Effector memory CD4-positive, alpha-beta T cell (primary cell): ENCODE measurements at regions not wholly inside any gene's neighbourhood (a gene's known extent, or its start where the extent isn't known, plus 50 kb on each side); places are given as distances from the start of the nearest gene placed in this dataset.

ENCODE experiments used
- DNase-seq, 3 donors: peaks; one replicate each; pipeline ENCODE4 v3.0.0-alpha.2; 2020
- H3K27ac ChIP-seq: 2 replicates; pipeline ENCODE4 v1.7.0; 2013; ENCODE audit warnings: mild to moderate bottlenecking, low read length, moderate library complexity; ENCODE audit not compliant: insufficient read depth, poor library complexity, severe bottlenecking
- H3K27me3 ChIP-seq: replicated peaks from 2 replicates; pipeline ENCODE4 v1.7.0; 2013; ENCODE audit warnings: mild to moderate bottlenecking, low read length; ENCODE audit not compliant: insufficient read depth, control insufficient read depth, poor library complexity, severe bottlenecking
- H3K36me3 ChIP-seq: 2 replicates; pipeline ENCODE4 v1.7.0; 2013; ENCODE audit warnings: mild to moderate bottlenecking, low read length, moderate library complexity; ENCODE audit not compliant: control insufficient read depth, insufficient read depth
- H3K4me1 ChIP-seq: 2 replicates; pipeline ENCODE4 v1.7.0; 2013; ENCODE audit warnings: low read length, mild to moderate bottlenecking; ENCODE audit not compliant: control insufficient read depth, insufficient read depth, poor library complexity, severe bottlenecking
- H3K4me3 ChIP-seq: 2 replicates; pipeline ENCODE4 v1.7.0; 2013; ENCODE audit warnings: low read length, low read depth, mild to moderate bottlenecking; ENCODE audit not compliant: insufficient read depth, poor library complexity, severe bottlenecking
- H3K9me3 ChIP-seq: 2 replicates; pipeline ENCODE4 v1.7.0; 2013; ENCODE audit warnings: mild to moderate bottlenecking, low read length, moderate library complexity; ENCODE audit not compliant: control insufficient read depth

DNA sequence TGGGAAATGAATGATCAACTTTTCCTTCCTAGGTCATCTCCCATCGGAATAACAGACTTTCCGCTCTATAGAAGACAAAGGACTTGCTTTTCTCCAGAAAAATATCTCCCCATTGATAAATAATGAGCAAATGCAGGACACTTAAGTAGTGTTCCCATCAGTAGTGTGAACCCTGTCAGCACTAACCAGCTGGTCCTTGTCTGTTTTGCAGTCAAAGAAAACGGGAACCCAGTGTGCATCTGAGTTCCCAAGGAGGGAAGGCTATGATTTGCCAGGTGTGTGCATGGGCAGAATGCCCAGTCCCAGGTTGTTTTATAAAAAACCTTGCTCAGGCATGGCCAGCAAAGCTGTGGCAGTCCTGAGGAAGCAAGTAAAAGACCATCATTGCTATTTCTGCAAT lies 256.5 kb upstream of the HMGA2 start:
- H3K9me3 ChIP-seq: no peaks in the 10 kb centered on the region
- H3K4me1 ChIP-seq: no peaks in the 10 kb centered on the region
- H3K27ac ChIP-seq: no peak overlapping the region
- H3K36me3 ChIP-seq: no peaks in the 10 kb centered on the region
- no peak for DNase-seq
- no peak overlapping the region for H3K4me3 ChIP-seq
- no peaks in the 10 kb centered on the region for H3K27me3 ChIP-seq

DNA sequence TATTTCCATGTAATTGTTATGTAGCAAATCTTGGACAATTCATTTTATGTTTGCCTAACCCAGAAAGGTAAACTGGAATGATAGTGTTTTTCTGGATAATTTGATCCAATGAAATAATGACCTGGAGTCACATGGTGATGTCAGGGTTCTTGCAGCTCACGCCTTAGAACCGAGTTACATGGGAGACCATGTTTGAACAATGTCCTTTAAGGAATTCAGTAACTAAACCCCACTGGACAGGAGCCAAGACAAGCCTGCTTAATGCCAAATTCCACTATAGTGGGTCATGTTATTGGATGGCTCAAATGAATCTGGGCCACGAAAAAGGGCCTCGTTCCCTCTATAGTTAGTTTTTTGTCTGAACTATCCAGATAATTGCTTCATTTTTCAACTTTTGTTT lies 255.8 kb upstream of the HMGA2 start:
- no peaks in the 10 kb centered on the region for H3K36me3 ChIP-seq
- H3K4me3 ChIP-seq: no peak overlapping the region
- DNase-seq: no peak
- H3K27me3 ChIP-seq: no peaks in the 10 kb centered on the region
- no peaks in the 10 kb centered on the region for H3K4me1 ChIP-seq
- no peaks in the 10 kb centered on the region for H3K9me3 ChIP-seq
- no peak overlapping the region for H3K27ac ChIP-seq

DNA sequence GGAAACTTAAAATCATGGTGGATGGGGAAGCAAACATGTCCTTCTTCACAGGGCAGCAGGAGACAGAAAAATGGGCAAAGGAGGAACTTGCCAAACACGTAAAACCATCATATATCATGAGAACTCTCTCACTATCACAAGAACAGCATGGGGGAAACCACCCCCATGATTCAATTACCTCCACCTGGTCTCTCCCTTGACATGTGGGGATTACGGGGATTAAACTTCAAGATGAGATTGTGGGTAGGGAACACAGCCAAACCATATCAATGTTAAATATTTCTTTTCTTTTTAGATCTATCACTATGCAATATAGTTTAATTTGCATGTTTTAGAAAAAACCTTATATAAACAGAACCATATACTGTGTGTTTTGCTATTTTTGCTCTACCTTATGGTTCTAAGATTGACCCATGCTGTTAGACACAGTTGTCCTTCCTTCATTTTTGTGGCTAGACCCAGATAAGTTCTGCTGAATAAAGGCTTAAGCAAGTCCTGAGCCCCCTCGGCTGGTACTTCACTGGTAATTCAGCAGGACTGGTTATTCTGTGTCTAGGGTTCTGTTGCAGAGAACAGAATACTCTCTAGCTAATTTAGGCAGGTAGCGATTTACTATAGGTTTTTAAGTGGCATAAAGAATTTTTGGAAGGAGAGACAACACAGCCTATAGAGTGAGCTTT lies 253.7 kb upstream of the HMGA2 start:
- Histone ChIP-seq H3K4me3 (no peak overlapping the region), H3K27ac (no peak overlapping the region), H3K9me3 (no peaks in the 10 kb centered on the region), H3K4me1 (no peaks in the 10 kb centered on the region), H3K36me3 (no peaks in the 10 kb centered on the region), H3K27me3 (no peaks in the 10 kb centered on the region)
- no peak for DNase-seq

DNA sequence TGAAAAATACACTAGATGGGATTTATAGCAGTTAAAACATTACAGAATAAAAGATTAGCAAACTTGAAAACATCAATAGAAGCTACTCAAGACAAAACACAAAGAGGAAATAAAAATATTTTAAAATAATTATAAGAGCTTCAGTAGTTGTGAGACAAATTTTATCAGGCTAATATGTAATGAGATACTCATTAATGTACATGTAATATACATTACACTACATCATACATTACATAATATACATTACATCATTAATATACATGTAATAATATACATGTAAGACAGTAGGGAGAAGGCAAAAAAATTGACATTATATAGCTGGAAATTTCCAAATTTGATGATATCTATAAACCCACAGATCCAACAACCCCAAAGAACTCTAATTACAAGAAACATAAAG lies 249.4 kb upstream of the HMGA2 start:
- Histone ChIP-seq H3K36me3 (no peaks in the 10 kb centered on the region), H3K4me3 (no peak overlapping the region), H3K27ac (no peak overlapping the region), H3K4me1 (no peaks in the 10 kb centered on the region), H3K27me3 (no peaks in the 10 kb centered on the region), H3K9me3 (no peaks in the 10 kb centered on the region)
- no peak for DNase-seq

DNA sequence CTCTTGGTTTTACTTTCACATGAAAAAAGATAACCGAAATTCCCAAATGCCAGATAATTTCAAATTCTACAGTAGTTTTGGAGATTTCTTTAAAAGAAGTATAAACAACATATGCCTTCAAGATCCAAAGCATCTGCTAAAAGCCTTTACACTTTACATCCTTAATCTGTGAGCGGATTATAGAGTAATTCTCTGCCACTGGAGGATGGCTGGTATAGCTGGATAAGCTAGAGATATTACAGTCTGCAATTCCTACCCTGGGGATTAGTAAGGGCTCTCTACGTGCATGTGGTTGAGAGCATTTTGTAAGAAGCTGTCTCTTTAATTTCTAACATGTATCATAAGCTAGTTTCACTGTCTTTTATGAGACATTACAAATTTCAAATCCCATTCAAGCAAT lies 240.3 kb upstream of the HMGA2 start:
- Histone ChIP-seq H3K4me1 (no peaks in the 10 kb centered on the region), H3K27ac (no peak overlapping the region), H3K4me3 (no peak overlapping the region), H3K27me3 (no peaks in the 10 kb centered on the region), H3K36me3 (no peaks in the 10 kb centered on the region), H3K9me3 (no peaks in the 10 kb centered on the region)
- no peak for DNase-seq

DNA sequence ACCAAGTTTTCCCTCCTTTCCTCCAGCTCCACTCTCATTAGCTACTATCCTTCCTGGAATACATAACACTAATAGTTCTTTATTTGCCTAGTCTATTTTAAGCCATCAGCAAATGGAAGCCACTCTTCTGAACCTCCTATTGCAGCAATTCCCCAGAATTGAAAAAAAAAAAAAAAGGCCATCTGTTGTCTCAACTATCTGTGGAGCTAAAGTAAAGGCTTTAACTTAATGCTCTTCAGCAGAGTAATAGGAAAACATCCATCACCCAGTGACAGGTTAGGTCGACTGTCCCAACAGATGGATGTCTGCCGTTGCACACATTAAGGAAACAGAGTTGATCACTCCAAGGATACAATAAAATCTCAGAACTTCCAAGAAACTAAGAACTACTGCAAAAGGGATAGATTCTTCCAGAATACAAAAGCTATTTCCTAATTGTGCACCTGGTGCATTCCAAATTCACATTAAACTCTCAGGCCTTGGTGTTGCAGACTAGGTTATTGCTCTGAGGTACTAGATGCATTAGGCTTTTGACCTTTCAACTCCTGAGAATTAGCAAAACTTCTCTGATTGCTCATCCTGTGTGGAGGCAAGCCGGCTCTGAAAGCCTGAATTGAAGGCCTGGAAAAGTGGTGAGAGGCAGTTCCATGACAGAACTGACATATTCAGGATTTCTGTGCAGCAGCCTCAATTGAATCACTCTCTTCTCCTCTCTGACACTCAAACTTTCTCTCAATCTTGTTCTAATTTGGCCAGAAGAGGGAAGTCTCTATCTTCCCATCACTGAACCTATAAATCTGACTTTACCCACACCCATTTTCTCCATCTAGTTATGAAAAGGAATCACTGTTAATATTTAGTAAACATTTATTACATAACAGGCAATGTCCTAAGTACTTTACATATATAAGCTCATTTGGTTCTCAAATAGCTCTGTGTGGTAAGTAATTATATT lies 238.4 kb upstream of the HMGA2 start:
- H3K36me3 ChIP-seq: no peaks in the 10 kb centered on the region
- H3K9me3 ChIP-seq: no peaks in the 10 kb centered on the region
- no peaks in the 10 kb centered on the region for H3K4me1 ChIP-seq
- H3K4me3 ChIP-seq: no peak overlapping the region
- no peak for DNase-seq
- H3K27me3 ChIP-seq: no peaks in the 10 kb centered on the region
- no peak overlapping the region for H3K27ac ChIP-seq

DNA sequence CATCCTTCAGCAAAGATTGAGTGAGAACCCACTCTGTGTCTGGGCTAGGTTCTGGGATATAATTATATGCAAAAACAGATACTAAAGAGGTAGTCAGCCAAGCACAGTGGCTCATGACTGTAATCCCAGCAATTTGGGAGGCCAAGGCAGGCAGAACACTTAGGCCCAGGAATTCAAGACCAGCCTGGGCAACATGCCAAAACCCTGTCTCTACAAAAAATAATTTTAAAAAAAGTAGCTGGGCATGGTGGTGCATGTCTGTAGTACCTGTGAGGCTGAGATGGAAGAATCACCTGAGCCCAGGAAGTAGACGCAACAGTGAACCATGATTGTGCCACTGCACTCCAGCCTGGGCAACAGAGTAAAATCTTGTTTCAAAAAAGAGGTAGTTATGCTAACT lies 237.5 kb upstream of the HMGA2 start:
- H3K4me1 ChIP-seq: no peaks in the 10 kb centered on the region

DNA sequence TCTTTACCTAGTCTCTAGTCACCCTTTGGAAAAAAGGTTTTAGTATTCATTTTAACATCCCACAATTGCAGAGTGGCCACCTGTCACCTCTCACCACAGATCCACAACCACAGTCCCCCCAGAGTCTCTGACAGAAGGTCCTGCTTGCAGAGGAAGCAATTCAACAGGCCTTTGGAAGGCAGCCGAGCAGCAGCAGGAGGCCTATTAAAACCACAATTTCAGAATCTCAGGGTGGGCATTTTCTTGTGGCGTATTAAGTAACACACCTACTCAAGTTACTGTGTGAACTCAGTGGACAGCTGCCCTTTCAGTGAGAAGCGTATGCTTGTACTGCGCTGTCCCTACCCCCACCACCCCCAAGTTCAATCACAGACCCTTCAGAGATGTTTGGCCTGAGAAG lies 234.0 kb upstream of the HMGA2 start:
- Histone ChIP-seq H3K4me3 (no peak overlapping the region), H3K27me3 (no peaks in the 10 kb centered on the region), H3K4me1 (no peaks in the 10 kb centered on the region), H3K27ac (no peak overlapping the region), H3K36me3 (no peaks in the 10 kb centered on the region), H3K9me3 (no peaks in the 10 kb centered on the region)
- DNase-seq: no peak

More for the DNA sequence above, 237.5 kb upstream of the HMGA2 start:
- DNase-seq: no peak
- no peak overlapping the region for H3K27ac ChIP-seq
- H3K27me3 ChIP-seq: no peaks in the 10 kb centered on the region
- H3K9me3 ChIP-seq: no peaks in the 10 kb centered on the region
- no peaks in the 10 kb centered on the region for H3K36me3 ChIP-seq
- no peak overlapping the region for H3K4me3 ChIP-seq

DNA sequence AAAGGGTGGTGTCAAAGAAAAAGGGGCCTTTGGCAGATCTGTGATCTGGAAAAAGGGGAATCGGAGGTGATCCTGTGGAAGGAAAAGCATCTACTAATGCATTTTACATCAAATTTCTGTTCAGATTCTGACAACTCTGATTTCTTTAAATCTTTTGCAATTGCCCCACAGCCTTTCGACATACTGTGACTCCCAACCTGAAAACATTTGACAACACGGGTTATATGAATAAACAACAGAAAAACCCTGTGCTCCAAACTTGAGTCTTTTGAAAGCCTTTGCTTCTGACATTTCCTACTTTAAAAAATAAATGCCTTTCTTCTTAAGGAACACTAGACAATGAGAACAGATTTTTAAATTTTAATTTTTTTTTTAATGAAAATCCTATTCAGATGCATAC lies 231.9 kb upstream of the HMGA2 start:
- Histone ChIP-seq H3K36me3 (no peaks in the 10 kb centered on the region), H3K4me1 (no peaks in the 10 kb centered on the region), H3K27me3 (no peaks in the 10 kb centered on the region), H3K4me3 (no peak overlapping the region), H3K27ac (no peak overlapping the region), H3K9me3 (no peaks in the 10 kb centered on the region)
- DNase-seq: no peak

DNA sequence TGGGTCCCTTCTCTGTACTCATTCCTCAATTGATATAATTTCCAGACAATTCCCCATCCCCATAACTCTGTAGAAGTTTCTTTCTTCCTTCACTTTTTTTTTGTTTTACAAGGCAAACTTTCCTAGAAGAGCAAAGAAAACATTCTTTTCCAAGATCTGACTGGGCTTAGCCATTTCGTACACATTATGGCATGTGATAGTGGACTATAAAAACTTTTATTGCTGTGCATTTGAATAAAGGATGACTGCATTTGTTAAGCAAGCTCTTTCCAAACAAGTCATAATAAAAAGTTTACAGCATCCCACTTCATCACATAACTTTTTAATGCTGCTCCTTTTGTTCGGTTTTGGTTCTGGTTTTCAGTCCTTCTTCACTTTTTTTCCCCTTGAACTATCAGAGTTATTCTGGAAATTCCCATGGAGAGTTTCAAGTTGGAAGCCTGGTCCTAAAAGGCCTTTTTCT lies 231.0 kb upstream of the HMGA2 start:
- H3K36me3 ChIP-seq: no peaks in the 10 kb centered on the region
- DNase-seq: no peak
- no peaks in the 10 kb centered on the region for H3K9me3 ChIP-seq
- no peaks in the 10 kb centered on the region for H3K4me1 ChIP-seq
- H3K4me3 ChIP-seq: no peak overlapping the region
- H3K27me3 ChIP-seq: no peaks in the 10 kb centered on the region
- no peak overlapping the region for H3K27ac ChIP-seq
